ENCODE measurements at regions not wholly inside any gene's neighbourhood (a gene's known extent, or its start where the extent isn't known, plus 50 kb on each side); places are given as distances from the start of the nearest gene placed in this dataset.

- TF ChIP-seq CTCF (IDR thresholded peaks at IDR 0.05) (no peak), POLR2A (IDR thresholded peaks at IDR 0.05) (no peak)
Measured at GRCh38 chr6:44778513-44778912, 391.0 kb downstream of the CDC5L start.
